Uterus (tissue), 3 donors: ENCODE measurements at regions not wholly inside any gene's neighbourhood (a gene's known extent, or its start where the extent isn't known, plus 50 kb on each side); places are given as distances from the start of the nearest gene placed in this dataset.

ENCODE experiments used
- DNase-seq, 2 donors: peaks; one replicate each; pipeline ENCODE4 v3.0.0-alpha.2; 2019 to 2020
- H3K27ac ChIP-seq, 2 donors: fragments of 200-600 bp; sonication (generic); 1 replicate in 1 of 2; 2 replicates in 1 of 2; pipeline ENCODE4 v1.5.1; 2016 to 2018
- H3K27me3 ChIP-seq, 2 donors: fragments of 200-600 bp; sonication (generic); one replicate each; pipeline ENCODE4 v1.5.1; 2018 to 2019; ENCODE audit warnings: control low read depth in 1 of 2
- H3K36me3 ChIP-seq, 2 donors: fragments of 200-600 bp; sonication (generic); one replicate each; pipeline ENCODE4 v1.5.1; 2019; ENCODE audit warnings: control low read depth in 1 of 2
- H3K4me1 ChIP-seq, 2 donors: fragments of 200-600 bp; sonication (generic); one replicate each; pipeline ENCODE4 v1.5.1; 2018 to 2019; ENCODE audit warnings: control low read depth in 1 of 2
- H3K4me3 ChIP-seq, 2 donors: fragments of 200-600 bp; sonication (generic); 1 replicate in 1 of 2; 2 replicates in 1 of 2; pipeline ENCODE4 v1.5.1; 2018 to 2019; ENCODE audit warnings: mild to moderate bottlenecking in 1 of 2
- H3K9me3 ChIP-seq, 2 donors: fragments of 200-600 bp; sonication (generic); one replicate each; pipeline ENCODE4 v1.5.1; 2019; ENCODE audit warnings: control low read depth in 1 of 2
- CTCF ChIP-seq, 4 experiments: fragments of 200-600 bp in 2 of 4; fragments of 450-650 bp in 2 of 4; sonication (generic) in 2 of 4; IDR thresholded peaks; one replicate each; pipeline ENCODE4 v1.5.1; 2016 to 2019; ENCODE audit warnings: antibody characterized with exemption in 4 of 4, mild to moderate bottlenecking in 2 of 4, moderate library complexity in 1 of 4
- POLR2A ChIP-seq, 2 donors: fragments of 450-650 bp; IDR thresholded peaks; one replicate each; pipeline ENCODE4 v1.6.1; 2016; ENCODE audit warnings: antibody characterized with exemption in 2 of 2, mild to moderate bottlenecking in 1 of 2, moderate library complexity in 1 of 2
- intact Hi-C: fragments of 100-400 bp; cut with DNase I; formaldehyde crosslinking; loops from one replicate; pipeline ENCODE4 v1.15.1; 2023; ENCODE audit warnings: low total_unique reads
- donor health status: DM: yes; HTN: yes; CAD: no.

DNA sequence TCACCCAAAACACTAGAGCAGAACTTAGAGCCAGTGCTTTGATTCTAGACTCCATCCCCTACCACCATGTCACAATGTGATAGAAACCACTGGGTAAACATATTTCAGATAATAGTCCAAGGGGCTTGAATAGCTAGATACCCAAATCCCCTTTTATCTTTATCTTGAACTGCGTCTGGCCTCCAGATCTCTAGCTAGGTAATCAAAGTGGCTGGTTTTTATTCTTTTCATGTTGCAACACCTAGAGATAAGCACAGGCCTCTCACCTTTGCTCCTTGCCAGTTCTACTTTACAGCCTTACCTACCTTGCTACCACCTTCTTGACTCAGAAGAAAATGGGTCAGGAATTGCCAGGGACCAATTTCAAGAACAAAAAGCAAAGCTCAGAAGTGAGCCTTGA lies 171.2 kb downstream of the C1D start:
- DNase-seq: no peak
- no peaks in the 10 kb centered on the region for H3K27me3 ChIP-seq
- H3K27ac ChIP-seq: no peak overlapping the region
- no peaks in the 10 kb centered on the region for H3K36me3 ChIP-seq
- H3K4me3 ChIP-seq: no peak overlapping the region
- no peaks in the 10 kb centered on the region for H3K4me1 ChIP-seq
- intact Hi-C loops: no loop called here
- TF ChIP-seq CTCF (IDR thresholded peaks at IDR 0.05) (no peak), POLR2A (IDR thresholded peaks at IDR 0.05) (no peak)
- H3K9me3 ChIP-seq: no peaks in the 10 kb centered on the region

DNA sequence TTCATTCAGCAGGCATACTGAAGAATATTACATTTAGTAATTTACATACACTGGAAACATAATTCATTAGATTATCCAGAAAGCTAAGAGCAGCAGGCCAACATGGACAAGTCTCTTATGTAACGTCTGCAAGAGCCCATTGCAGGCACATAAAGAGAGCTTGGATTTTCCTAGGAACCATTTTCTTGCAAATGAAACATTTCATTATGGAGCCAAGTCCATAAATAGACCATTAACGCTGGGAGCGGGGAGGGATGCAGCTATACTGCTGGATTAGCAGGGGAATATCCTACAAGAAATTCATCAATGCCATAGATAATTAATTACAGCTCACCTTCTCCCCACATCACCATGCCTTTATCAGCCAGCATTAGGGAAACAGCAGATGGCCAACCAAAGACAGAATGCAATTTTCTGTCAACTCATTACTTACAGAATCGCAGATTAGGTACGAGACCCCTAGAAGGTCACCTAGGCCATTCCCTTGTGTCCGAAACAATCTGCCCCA lies 170.4 kb downstream of the C1D start:
- no peak overlapping the region for H3K4me3 ChIP-seq
- H3K4me1 ChIP-seq: no peaks in the 10 kb centered on the region
- no peaks in the 10 kb centered on the region for H3K27me3 ChIP-seq
- no peak for TF ChIP-seq CTCF (IDR thresholded peaks at IDR 0.05)
- TF ChIP-seq POLR2A (IDR thresholded peaks at IDR 0.05): no peak
- peak overlapping the region in 1 of 2 donors; percentile 44 for H3K27ac ChIP-seq
- intact Hi-C loops: no loop called here
- no peaks in the 10 kb centered on the region for H3K9me3 ChIP-seq
- H3K36me3 ChIP-seq: no peaks in the 10 kb centered on the region
- no peak for DNase-seq

DNA sequence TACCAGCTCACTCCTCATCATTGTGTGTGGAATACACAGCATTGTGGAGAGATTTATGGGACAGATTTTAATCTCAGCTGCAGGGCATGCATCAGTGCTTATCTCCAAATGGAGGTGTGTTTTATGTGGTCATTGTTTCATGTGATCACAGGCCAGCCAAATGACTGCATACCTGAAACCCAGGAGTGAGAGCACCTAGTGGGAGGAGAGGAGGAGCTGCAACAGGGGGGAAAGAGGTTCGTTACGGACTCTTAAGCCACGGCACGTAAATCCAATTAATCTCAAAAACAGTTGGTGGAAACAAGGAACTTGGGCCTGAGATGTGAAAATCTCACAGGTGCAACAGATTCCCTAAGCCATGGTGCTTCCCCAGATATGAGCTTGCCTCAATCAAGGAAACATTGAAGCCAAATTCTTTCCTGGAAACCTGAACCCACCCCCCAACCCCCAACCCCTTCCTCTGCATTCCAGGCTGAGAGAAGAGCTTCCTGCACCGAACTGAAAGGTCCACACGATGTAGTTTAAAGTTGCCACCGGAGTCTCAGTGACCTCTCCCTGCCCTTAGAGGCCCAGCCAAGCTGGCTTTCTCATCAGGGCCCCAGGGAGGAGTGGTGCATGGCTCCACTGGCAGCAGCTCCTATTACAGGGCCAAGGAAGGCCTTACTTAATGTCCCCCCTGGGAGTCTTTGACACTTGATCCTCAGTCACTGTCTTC lies 167.4 kb downstream of the C1D start:
- Histone ChIP-seq H3K4me3 (no peak overlapping the region), H3K4me1 (no peaks in the 10 kb centered on the region), H3K9me3 (no peaks in the 10 kb centered on the region), H3K27ac (no peak overlapping the region), H3K27me3 (no peaks in the 10 kb centered on the region), H3K36me3 (no peaks in the 10 kb centered on the region)
- peak in 1 of 2 donors; percentile 19 for DNase-seq
- TF ChIP-seq CTCF (IDR thresholded peaks at IDR 0.05) (no peak), POLR2A (IDR thresholded peaks at IDR 0.05) (no peak)
- intact Hi-C loops: no loop called here

DNA sequence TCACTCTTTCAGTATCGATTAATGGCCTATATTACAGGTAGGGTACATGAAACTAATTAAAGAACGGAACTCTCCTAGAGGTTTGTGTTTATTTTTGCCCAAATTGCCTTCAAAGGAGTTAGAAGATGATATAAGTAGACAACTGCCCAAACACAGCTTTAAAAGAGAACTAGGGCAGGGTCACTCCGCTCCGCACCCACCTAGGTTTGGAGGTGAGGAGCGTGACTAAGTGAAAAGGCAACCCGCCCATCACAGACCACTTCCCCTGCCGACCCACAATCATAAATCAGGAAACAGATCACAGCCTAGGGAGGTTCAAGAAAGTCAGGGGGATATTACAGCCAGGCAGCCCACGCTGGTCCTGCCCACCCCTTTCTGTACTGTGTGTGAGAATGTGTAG lies 166.7 kb downstream of the C1D start:
- intact Hi-C loops: no loop called here
- Histone ChIP-seq H3K4me3 (no peak overlapping the region), H3K27ac (no peak overlapping the region), H3K36me3 (no peaks in the 10 kb centered on the region), H3K27me3 (no peaks in the 10 kb centered on the region), H3K9me3 (no peaks in the 10 kb centered on the region), H3K4me1 (no peaks in the 10 kb centered on the region)
- no peak for DNase-seq
- TF ChIP-seq POLR2A (IDR thresholded peaks at IDR 0.05) (no peak), CTCF (IDR thresholded peaks at IDR 0.05) (no peak)

GRCh38 chr2:67896476-67896875 lies 166.3 kb downstream of the C1D start:
- Histone ChIP-seq H3K27ac (no peak overlapping the region), H3K9me3 (no peaks in the 10 kb centered on the region), H3K36me3 (no peaks in the 10 kb centered on the region), H3K4me3 (no peak overlapping the region), H3K4me1 (no peaks in the 10 kb centered on the region), H3K27me3 (no peaks in the 10 kb centered on the region)
- intact Hi-C loops: no loop called here
- no peak for DNase-seq
- TF ChIP-seq POLR2A (IDR thresholded peaks at IDR 0.05) (no peak), CTCF (IDR thresholded peaks at IDR 0.05) (no peak)
